IMR-90 (cell line): ENCODE measurements at regions not wholly inside any gene's neighbourhood (a gene's known extent, or its start where the extent isn't known, plus 50 kb on each side); places are given as distances from the start of the nearest gene placed in this dataset.
A peak's percentile ranks its signal among the peaks of the same experiment; 100 is the strongest.

Source experiments
- ATAC-seq: fragments of 200-7000 bp; cut with Tn5 transposase; 2 replicates; pipeline ENCODE4 v1.9.1; 2020; ENCODE audit warnings: low read depth, mild to moderate bottlenecking, moderate library complexity
- BruUV-seq: library from RNA; stranded (reverse); fragments of 400-500 nt; replicated peaks from 2 replicates; lab custom pipeline; 2021; lab: Mats Ljungman, UMichigan
- CTCF ChIA-PET: fragments of 300-600 bp; formaldehyde crosslinking; extraction: SDS; loops from one replicate; lab custom pipeline; 2021; ENCODE audit warnings: antibody characterized with exemption; lab: Yijun Ruan, JAX
- POLR2A ChIA-PET: fragments of 300-600 bp; sonication (Branson Sonifier 250); formaldehyde crosslinking; loops from one replicate; lab custom pipeline; 2022; ENCODE audit warnings: antibody characterized with exemption; ENCODE audit not compliant: unreplicated experiment; lab: Charles Lee
- DNase-seq: peaks from one replicate; pipeline ENCODE4 v3.0.0; 2013
- H2AFZ ChIP-seq: replicated peaks from 2 replicates; pipeline ENCODE3; 2013; ENCODE audit warnings: low read length, mild to moderate bottlenecking; ENCODE audit not compliant: poor library complexity
- H2AK5ac ChIP-seq: 2 replicates; pipeline ENCODE4 v1.6.1; 2013; ENCODE audit warnings: low read depth, low read length, inconsistent platforms
- H2AK9ac ChIP-seq: replicated peaks from 2 replicates; pipeline ENCODE3; 2013; ENCODE audit warnings: mild to moderate bottlenecking, low read depth, low read length, moderate library complexity; ENCODE audit not compliant: poor library complexity
- H2BK120ac ChIP-seq: 2 replicates; pipeline ENCODE4 v1.6.1; 2013; ENCODE audit warnings: low read depth, low read length, inconsistent platforms
- H2BK15ac ChIP-seq: 3 replicates; pipeline ENCODE4 v1.6.1; 2013; ENCODE audit warnings: low read depth, low read length, inconsistent platforms
- H2BK20ac ChIP-seq: 2 replicates; pipeline ENCODE4 v1.6.1; 2013; ENCODE audit warnings: low read depth, mild to moderate bottlenecking, inconsistent platforms, low read length, moderate library complexity
- H2BK5ac ChIP-seq: 2 replicates; pipeline ENCODE4 v1.6.1; 2013; ENCODE audit warnings: mild to moderate bottlenecking, low read depth, low read length, inconsistent platforms; ENCODE audit not compliant: poor library complexity, severe bottlenecking
- H3K14ac ChIP-seq: replicated peaks from 2 replicates; pipeline ENCODE4 v1.6.1; 2013; ENCODE audit warnings: low read depth, low read length, inconsistent platforms
- H3K18ac ChIP-seq: 2 replicates; pipeline ENCODE4 v1.6.1; 2013; ENCODE audit warnings: low read depth, low read length, control low read depth
- H3K23ac ChIP-seq: 2 replicates; pipeline ENCODE4 v1.6.1; 2013; ENCODE audit warnings: low read depth, low read length, inconsistent platforms
- H3K27ac ChIP-seq: 2 replicates; pipeline ENCODE4 v1.5.1; 2013; ENCODE audit warnings: mild to moderate bottlenecking, control low read depth, low read length; ENCODE audit not compliant: insufficient read depth
- H3K27me3 ChIP-seq: 2 replicates; pipeline ENCODE4 v1.6.1; 2013; ENCODE audit warnings: low read length; ENCODE audit not compliant: control insufficient read depth, insufficient read depth
- H3K36me3 ChIP-seq: 2 replicates; pipeline ENCODE4 v1.6.1; 2013; ENCODE audit warnings: low read length, mixed read lengths; ENCODE audit not compliant: control insufficient read depth, insufficient read depth
- H3K4ac ChIP-seq: 2 replicates; pipeline ENCODE4 v1.6.1; 2013; ENCODE audit warnings: low read depth, low read length, inconsistent platforms
- H3K4me1 ChIP-seq: 2 replicates; pipeline ENCODE4 v1.6.1; 2013; ENCODE audit warnings: low read length, mixed read lengths; ENCODE audit not compliant: control insufficient read depth, insufficient read depth
- H3K4me2 ChIP-seq: 2 replicates; pipeline ENCODE4 v1.6.1; 2013; ENCODE audit warnings: low read depth, mild to moderate bottlenecking, control low read depth, low read length, moderate library complexity
- H3K4me3 ChIP-seq: 2 replicates; pipeline ENCODE4 v1.5.1; 2013; ENCODE audit warnings: low read depth, mild to moderate bottlenecking, control low read depth, low read length, moderate library complexity; ENCODE audit not compliant: insufficient read depth
- H3K56ac ChIP-seq: 2 replicates; pipeline ENCODE4 v1.6.1; 2013; ENCODE audit warnings: low read length, inconsistent platforms; ENCODE audit not compliant: insufficient read depth; ENCODE audit errors: extremely low read depth
- H3K79me1 ChIP-seq, 2 experiments: 2 replicates each; pipeline ENCODE4 v1.6.1; 2013; ENCODE audit warnings: low read length in 2 of 2, inconsistent platforms in 1 of 2, low read depth in 1 of 2
- H3K9ac ChIP-seq: 2 replicates; pipeline ENCODE4 v1.6.1; 2013; ENCODE audit warnings: low read depth, low read length, control low read depth
- H3K9me1 ChIP-seq: 2 replicates; pipeline ENCODE4 v1.6.1; 2013; ENCODE audit warnings: low read length, inconsistent platforms; ENCODE audit not compliant: insufficient read depth
- H3K9me3 ChIP-seq: 2 replicates; pipeline ENCODE4 v1.6.1; 2013; ENCODE audit warnings: low read length; ENCODE audit not compliant: control insufficient read depth, insufficient read depth
- H4K20me1 ChIP-seq: 2 replicates; pipeline ENCODE4 v1.6.1; 2013; ENCODE audit warnings: low read length, inconsistent platforms; ENCODE audit not compliant: insufficient read depth
- H4K5ac ChIP-seq: 2 replicates; pipeline ENCODE4 v1.6.1; 2013; ENCODE audit warnings: mild to moderate bottlenecking, low read depth, low read length, control low read depth
- H4K8ac ChIP-seq, 2 experiments: 2 replicates each; pipeline ENCODE4 v1.6.1; 2013; ENCODE audit warnings: low read depth in 2 of 2, low read length in 2 of 2, control low read depth in 1 of 2, inconsistent platforms in 1 of 2
- H4K91ac ChIP-seq: 2 replicates; pipeline ENCODE4 v1.6.1; 2013; ENCODE audit warnings: low read depth, low read length, inconsistent platforms; ENCODE audit not compliant: insufficient read depth
- BHLHE40 ChIP-seq: fragments of 150-350 bp; IDR thresholded peaks from 2 replicates; pipeline ENCODE4 v1.6.1; 2016; ENCODE audit warnings: mild to moderate bottlenecking, low read depth, low read length
- CEBPB ChIP-seq: IDR thresholded peaks from 2 replicates; pipeline ENCODE4 v1.6.1; 2012; ENCODE audit warnings: low read depth, low read length, improper control_type of control experiment
- CHD1 ChIP-seq: IDR thresholded peaks from 2 replicates; pipeline ENCODE4 v1.6.1; 2012; ENCODE audit warnings: low read depth, low read length, improper control_type of control experiment
- CTCF ChIP-seq: conservative IDR thresholded peaks from 2 replicates; pipeline ENCODE4 v1.5.1; 2012; ENCODE audit warnings: mild to moderate bottlenecking, low read depth, low read length, improper control_type of control experiment
- ELK1 ChIP-seq: fragments of 150-350 bp; IDR thresholded peaks from 2 replicates; pipeline ENCODE4 v1.6.1; 2016; ENCODE audit warnings: low read depth, mild to moderate bottlenecking, low read length, moderate library complexity, borderline replicate concordance
- FOS ChIP-seq: fragments of 150-350 bp; IDR thresholded peaks from 2 replicates; pipeline ENCODE4 v1.6.1; 2016; ENCODE audit warnings: low read depth, low read length
- MAFK ChIP-seq: IDR thresholded peaks from 2 replicates; pipeline ENCODE4 v1.6.1; 2012; ENCODE audit warnings: low read depth, low read length, improper control_type of control experiment
- MAZ ChIP-seq: IDR thresholded peaks from 2 replicates; pipeline ENCODE4 v1.6.1; 2012; ENCODE audit warnings: low read depth, mild to moderate bottlenecking, low read length, improper control_type of control experiment, moderate library complexity, borderline replicate concordance
- MXI1 ChIP-seq: IDR thresholded peaks from 2 replicates; pipeline ENCODE4 v1.6.1; 2012; ENCODE audit warnings: low read depth, mild to moderate bottlenecking, low read length, moderate library complexity, borderline replicate concordance
- NFE2L2 ChIP-seq: fragments of 150-350 bp; IDR thresholded peaks from 2 replicates; pipeline ENCODE4 v1.6.1; 2016; ENCODE audit warnings: low read depth, mild to moderate bottlenecking, low read length
- POLR2A ChIP-seq: IDR thresholded peaks from 2 replicates; pipeline ENCODE4 v1.6.1; 2012; ENCODE audit warnings: mild to moderate bottlenecking, low read depth, low read length
- RAD21 ChIP-seq: IDR thresholded peaks from 2 replicates; pipeline ENCODE4 v1.6.1; 2012; ENCODE audit warnings: low read length, improper control_type of control experiment
- RCOR1 ChIP-seq: IDR thresholded peaks from 2 replicates; pipeline ENCODE4 v1.6.1; 2012; ENCODE audit warnings: mild to moderate bottlenecking, low read length, improper control_type of control experiment; ENCODE audit not compliant: insufficient replicate concordance
- RFX5 ChIP-seq: IDR thresholded peaks from 2 replicates; pipeline ENCODE4 v1.8.0; 2012; ENCODE audit warnings: low read depth, mild to moderate bottlenecking, low read length, moderate library complexity
- SMC3 ChIP-seq: fragments of 150-350 bp; IDR thresholded peaks from 2 replicates; pipeline ENCODE4 v1.6.1; 2016; ENCODE audit warnings: low read depth, mild to moderate bottlenecking, antibody characterized with exemption, low read length, moderate library complexity
- USF2 ChIP-seq: fragments of 150-350 bp; IDR thresholded peaks from 2 replicates; pipeline ENCODE4 v1.6.1; 2017; ENCODE audit warnings: mild to moderate bottlenecking, antibody characterized with exemption, low read length, low read depth
- WGBS, 2 experiments: methylation state at CpG; one replicate each; pipeline versions ENCODE4 v1.1.5 to v1.1.7; 2013; ENCODE audit warnings: missing lambda C conversion rate in 2 of 2; ENCODE audit not compliant: insufficient read length in 1 of 2; ENCODE audit errors: extremely low coverage in 2 of 2; 5-methylcytosine and 5-hydroxymethylcytosine counted together
- dilution Hi-C: fragments of 300-500 bp; cut with HindIII; formaldehyde crosslinking; loops from one replicate; pipeline ENCODE4 v1.14.3; 2018; ENCODE audit warnings: low sequenced_read_pairs; ENCODE audit not compliant: unreplicated experiment
- in situ Hi-C: fragments of 300-500 bp; cut with MboI; formaldehyde crosslinking; loops from 3 replicates; pipeline ENCODE4 v1.14.3; 2019; ENCODE audit warnings: low sequenced_read_pairs, inconsistent platforms, mixed read lengths
- intact Hi-C: fragments of 100-400 bp; cut with micrococcal nuclease; formaldehyde crosslinking; loops from 2 replicates; pipeline ENCODE4 v1.10.0; 2022

- CTCF ChIA-PET: no interaction called here
- H2BK120ac ChIP-seq: peak overlapping the region; percentile 73
Observed at GRCh38 chr16:86899757-86900156, 321.4 kb downstream of the FOXL1 start.

More at GRCh38 chr16:86899757-86900156, 321.4 kb downstream of the FOXL1 start:
- Histone ChIP-seq H2BK20ac (peak overlapping the region; percentile 43; the same call in 1 of the 2 replicates), H4K8ac (peak overlapping the region in 1 of 2 experiments; percentile 42; a peak in 2 of 4 replicates), H3K27me3 (peaks cover 2% of the 10 kb centered on the region; the same call in 1 of the 2 replicates), H3K4me1 (peaks cover 11% of the 10 kb centered on the region; the same call in 1 of the 2 replicates), H3K36me3 (no peaks in the 10 kb centered on the region), H3K23ac (no peak overlapping the region), H4K5ac (no peak overlapping the region), H3K4me2 (no peak overlapping the region), H3K18ac (0 out of 2 replicates have a peak overlapping the region, but pooled peaks have one; percentile 6), H3K9me1 (peaks cover 18% of the 10 kb centered on the region; the same call in 1 of the 2 replicates), H3K56ac (no peak overlapping the region), H3K14ac (no peak overlapping the region; the same call in 1 of the 2 replicates), H2AK9ac (no peak overlapping the region), H3K9ac (no peak overlapping the region), H2BK15ac (no peak overlapping the region), H3K27ac (no peak overlapping the region), H4K20me1 (no peaks in the 10 kb centered on the region), H3K9me3 (no peaks in the 10 kb centered on the region), H3K79me1 (no peaks in the 10 kb centered on the region), H2AK5ac (0 out of 2 replicates have a peak overlapping the region, but pooled peaks have one; percentile 40), H3K4me3 (no peak overlapping the region), H3K4ac (no peak overlapping the region), H4K91ac (0 out of 2 replicates have a peak overlapping the region, but pooled peaks have one; percentile 4), H2AFZ (no peak overlapping the region), H2BK5ac (peak overlapping the region; percentile 23)
- in situ Hi-C loops: no loop called here
- POLR2A ChIA-PET: no interaction called here
- peak; percentile 5; the same call in 1 of the 2 replicates for TF ChIP-seq FOS
- no peak for TF ChIP-seq SMC3
- no peak for TF ChIP-seq RCOR1
- TF ChIP-seq RFX5: no peak
- no peak for TF ChIP-seq RAD21
- no peak for TF ChIP-seq POLR2A
- no peak for TF ChIP-seq CTCF
- TF ChIP-seq CHD1: no peak
- no peak for TF ChIP-seq BHLHE40
- peak; percentile 73; the same call in 1 of the 2 replicates for TF ChIP-seq NFE2L2
- TF ChIP-seq MXI1: no peak
- TF ChIP-seq MAFK: peak; percentile 40; the same call in 1 of the 2 replicates
- no peak for TF ChIP-seq USF2
- TF ChIP-seq MAZ: no peak
- TF ChIP-seq CEBPB: no peak
- TF ChIP-seq ELK1: no peak
- intact Hi-C loops: no loop called here
- ATAC-seq (0 out of 2 replicates have a peak, but pooled peaks have one; percentile 31), DNase-seq (peak; percentile 67)
- dilution Hi-C loops: no loop called here
- no CpG with 5 or more reads among the region's 4 CpGs for WGBS, 2 experiments
- no TSS peak for BruUV-seq
